ENCODE measurements at regions not wholly inside any gene's neighbourhood (a gene's known extent, or its start where the extent isn't known, plus 50 kb on each side); places are given as distances from the start of the nearest gene placed in this dataset.

DNA sequence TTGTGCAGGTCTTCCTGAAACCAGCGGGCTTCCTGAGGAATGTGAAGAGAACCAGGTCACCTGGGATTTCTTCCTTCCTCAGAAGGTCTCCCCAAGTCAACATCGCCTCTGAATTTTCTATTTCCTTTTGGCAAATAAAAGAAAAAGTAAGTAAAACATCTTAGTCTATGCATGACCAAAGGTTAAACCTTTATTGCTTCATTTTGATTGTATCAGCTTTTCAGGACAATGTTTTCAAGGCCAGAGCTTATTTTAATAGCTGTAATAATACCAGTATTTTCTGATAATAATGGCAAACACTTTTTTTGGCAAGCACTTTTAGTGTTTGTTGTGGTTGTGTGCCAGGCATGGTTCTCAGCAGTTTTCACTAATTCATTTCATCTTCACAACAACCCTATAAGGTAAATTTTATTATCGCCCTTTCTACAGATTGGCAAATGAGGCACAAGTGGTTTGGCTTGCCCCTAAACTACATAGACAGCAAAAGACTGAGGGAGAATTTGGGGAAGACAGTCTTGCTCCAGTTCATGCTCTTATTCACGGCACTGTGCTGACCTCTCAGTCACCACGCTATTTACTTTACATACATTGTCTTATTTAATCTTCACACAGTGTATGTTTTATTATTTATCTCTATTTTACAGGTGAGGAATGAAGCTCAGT is 110.4 kb downstream of the RPL22L1 start:
- ATAC-seq, result no peak; the same call in 2 of the 3 replicates
- TF ChIP-seq ISL1 (CRISPR knock-in tag; IDR thresholded peaks at IDR 0.05) (no peak), CSDC2 (CRISPR knock-in tag; IDR thresholded peaks at IDR 0.05) (no peak), GLIS3 (CRISPR knock-in tag; IDR thresholded peaks at IDR 0.05) (no peak), BACH2 (CRISPR knock-in tag; IDR thresholded peaks at IDR 0.05; ENCODE audit: borderline replicate concordance) (no peak), RARB (CRISPR knock-in tag; IDR thresholded peaks at IDR 0.05) (no peak), SNAI2 (CRISPR knock-in tag; IDR thresholded peaks at IDR 0.05) (no peak), TOX (CRISPR knock-in tag; IDR thresholded peaks at IDR 0.05; ENCODE audit: borderline replicate concordance) (no peak), TCF4 (CRISPR knock-in tag; IDR thresholded peaks at IDR 0.05; ENCODE audit: borderline replicate concordance) (no peak), ZNF8 (CRISPR knock-in tag; IDR thresholded peaks at IDR 0.05) (no peak), ZFP30 (CRISPR knock-in tag; IDR thresholded peaks at IDR 0.05) (no peak), ZFP3 (CRISPR knock-in tag; IDR thresholded peaks at IDR 0.05) (no peak), OSR1 (CRISPR knock-in tag; IDR thresholded peaks at IDR 0.05) (no peak)
- TF ChIP-seq, protein P1, sequence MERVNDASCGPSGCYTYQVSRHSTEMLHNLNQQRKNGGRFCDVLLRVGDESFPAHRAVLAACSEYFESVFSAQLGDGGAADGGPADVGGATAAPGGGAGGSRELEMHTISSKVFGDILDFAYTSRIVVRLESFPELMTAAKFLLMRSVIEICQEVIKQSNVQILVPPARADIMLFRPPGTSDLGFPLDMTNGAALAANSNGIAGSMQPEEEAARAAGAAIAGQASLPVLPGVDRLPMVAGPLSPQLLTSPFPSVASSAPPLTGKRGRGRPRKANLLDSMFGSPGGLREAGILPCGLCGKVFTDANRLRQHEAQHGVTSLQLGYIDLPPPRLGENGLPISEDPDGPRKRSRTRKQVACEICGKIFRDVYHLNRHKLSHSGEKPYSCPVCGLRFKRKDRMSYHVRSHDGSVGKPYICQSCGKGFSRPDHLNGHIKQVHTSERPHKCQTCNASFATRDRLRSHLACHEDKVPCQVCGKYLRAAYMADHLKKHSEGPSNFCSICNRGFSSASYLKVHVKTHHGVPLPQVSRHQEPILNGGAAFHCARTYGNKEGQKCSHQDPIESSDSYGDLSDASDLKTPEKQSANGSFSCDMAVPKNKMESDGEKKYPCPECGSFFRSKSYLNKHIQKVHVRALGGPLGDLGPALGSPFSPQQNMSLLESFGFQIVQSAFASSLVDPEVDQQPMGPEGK (CRISPR knock-in tag; IDR thresholded peaks at IDR 0.05; ENCODE audit: borderline replicate concordance), result no peak
- TF ChIP-seq, protein P2, sequence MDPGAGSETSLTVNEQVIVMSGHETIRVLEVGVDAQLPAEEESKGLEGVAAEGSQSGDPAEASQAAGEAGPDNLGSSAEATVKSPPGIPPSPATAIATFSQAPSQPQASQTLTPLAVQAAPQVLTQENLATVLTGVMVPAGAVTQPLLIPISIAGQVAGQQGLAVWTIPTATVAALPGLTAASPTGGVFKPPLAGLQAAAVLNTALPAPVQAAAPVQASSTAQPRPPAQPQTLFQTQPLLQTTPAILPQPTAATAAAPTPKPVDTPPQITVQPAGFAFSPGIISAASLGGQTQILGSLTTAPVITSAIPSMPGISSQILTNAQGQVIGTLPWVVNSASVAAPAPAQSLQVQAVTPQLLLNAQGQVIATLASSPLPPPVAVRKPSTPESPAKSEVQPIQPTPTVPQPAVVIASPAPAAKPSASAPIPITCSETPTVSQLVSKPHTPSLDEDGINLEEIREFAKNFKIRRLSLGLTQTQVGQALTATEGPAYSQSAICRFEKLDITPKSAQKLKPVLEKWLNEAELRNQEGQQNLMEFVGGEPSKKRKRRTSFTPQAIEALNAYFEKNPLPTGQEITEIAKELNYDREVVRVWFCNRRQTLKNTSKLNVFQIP (CRISPR knock-in tag; IDR thresholded peaks at IDR 0.05; ENCODE audit: borderline replicate concordance, low read depth), result no peak
- TF ChIP-seq, protein P3, sequence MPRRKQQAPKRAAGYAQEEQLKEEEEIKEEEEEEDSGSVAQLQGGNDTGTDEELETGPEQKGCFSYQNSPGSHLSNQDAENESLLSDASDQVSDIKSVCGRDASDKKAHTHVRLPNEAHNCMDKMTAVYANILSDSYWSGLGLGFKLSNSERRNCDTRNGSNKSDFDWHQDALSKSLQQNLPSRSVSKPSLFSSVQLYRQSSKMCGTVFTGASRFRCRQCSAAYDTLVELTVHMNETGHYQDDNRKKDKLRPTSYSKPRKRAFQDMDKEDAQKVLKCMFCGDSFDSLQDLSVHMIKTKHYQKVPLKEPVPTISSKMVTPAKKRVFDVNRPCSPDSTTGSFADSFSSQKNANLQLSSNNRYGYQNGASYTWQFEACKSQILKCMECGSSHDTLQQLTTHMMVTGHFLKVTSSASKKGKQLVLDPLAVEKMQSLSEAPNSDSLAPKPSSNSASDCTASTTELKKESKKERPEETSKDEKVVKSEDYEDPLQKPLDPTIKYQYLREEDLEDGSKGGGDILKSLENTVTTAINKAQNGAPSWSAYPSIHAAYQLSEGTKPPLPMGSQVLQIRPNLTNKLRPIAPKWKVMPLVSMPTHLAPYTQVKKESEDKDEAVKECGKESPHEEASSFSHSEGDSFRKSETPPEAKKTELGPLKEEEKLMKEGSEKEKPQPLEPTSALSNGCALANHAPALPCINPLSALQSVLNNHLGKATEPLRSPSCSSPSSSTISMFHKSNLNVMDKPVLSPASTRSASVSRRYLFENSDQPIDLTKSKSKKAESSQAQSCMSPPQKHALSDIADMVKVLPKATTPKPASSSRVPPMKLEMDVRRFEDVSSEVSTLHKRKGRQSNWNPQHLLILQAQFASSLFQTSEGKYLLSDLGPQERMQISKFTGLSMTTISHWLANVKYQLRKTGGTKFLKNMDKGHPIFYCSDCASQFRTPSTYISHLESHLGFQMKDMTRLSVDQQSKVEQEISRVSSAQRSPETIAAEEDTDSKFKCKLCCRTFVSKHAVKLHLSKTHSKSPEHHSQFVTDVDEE (CRISPR knock-in tag; IDR thresholded peaks at IDR 0.05), result no peak

DNA sequence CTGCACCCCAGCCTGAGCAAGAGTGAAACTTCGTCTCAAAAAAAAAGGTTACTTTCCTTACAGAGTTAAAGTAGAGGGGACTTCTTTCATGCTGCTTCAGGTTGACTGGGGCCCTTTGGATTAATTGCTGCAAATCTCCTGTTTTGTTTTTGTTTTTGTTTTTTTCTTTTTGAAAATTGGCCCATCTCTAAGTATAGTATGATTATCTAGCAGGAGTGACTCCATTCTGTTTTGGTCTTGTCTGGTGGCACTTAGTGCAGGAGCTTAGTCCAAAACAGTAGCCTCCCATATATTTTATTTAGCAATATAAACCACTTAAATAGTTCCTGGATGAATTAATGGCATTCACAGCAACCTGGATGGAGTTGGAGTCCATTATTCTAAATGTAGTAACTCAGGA is 113.0 kb downstream of the RPL22L1 start:
- TF ChIP-seq BACH2 (CRISPR knock-in tag; IDR thresholded peaks at IDR 0.05; ENCODE audit: borderline replicate concordance) (no peak), ZNF565 (CRISPR knock-in tag; conservative IDR thresholded peaks at IDR 0.05; ENCODE audit: low read depth) (no peak), TCF4 (CRISPR knock-in tag; IDR thresholded peaks at IDR 0.05; ENCODE audit: borderline replicate concordance) (no peak), SNAI2 (CRISPR knock-in tag; IDR thresholded peaks at IDR 0.05) (no peak), GLIS3 (CRISPR knock-in tag; IDR thresholded peaks at IDR 0.05) (no peak)
- TF ChIP-seq, protein P3 (CRISPR knock-in tag; IDR thresholded peaks at IDR 0.05), result no peak
- TF ChIP-seq, protein P4, sequence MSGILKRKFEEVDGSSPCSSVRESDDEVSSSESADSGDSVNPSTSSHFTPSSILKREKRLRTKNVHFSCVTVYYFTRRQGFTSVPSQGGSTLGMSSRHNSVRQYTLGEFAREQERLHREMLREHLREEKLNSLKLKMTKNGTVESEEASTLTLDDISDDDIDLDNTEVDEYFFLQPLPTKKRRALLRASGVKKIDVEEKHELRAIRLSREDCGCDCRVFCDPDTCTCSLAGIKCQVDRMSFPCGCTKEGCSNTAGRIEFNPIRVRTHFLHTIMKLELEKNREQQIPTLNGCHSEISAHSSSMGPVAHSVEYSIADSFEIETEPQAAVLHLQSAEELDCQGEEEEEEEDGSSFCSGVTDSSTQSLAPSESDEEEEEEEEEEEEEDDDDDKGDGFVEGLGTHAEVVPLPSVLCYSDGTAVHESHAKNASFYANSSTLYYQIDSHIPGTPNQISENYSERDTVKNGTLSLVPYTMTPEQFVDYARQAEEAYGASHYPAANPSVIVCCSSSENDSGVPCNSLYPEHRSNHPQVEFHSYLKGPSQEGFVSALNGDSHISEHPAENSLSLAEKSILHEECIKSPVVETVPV (CRISPR knock-in tag; IDR thresholded peaks at IDR 0.05), result no peak
- TF ChIP-seq, protein P5, sequence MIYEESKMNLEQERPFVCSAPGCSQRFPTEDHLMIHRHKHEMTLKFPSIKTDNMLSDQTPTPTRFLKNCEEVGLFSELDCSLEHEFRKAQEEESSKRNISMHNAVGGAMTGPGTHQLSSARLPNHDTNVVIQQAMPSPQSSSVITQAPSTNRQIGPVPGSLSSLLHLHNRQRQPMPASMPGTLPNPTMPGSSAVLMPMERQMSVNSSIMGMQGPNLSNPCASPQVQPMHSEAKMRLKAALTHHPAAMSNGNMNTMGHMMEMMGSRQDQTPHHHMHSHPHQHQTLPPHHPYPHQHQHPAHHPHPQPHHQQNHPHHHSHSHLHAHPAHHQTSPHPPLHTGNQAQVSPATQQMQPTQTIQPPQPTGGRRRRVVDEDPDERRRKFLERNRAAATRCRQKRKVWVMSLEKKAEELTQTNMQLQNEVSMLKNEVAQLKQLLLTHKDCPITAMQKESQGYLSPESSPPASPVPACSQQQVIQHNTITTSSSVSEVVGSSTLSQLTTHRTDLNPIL (CRISPR knock-in tag; IDR thresholded peaks at IDR 0.05; ENCODE audit: low read depth), result no peak
- ATAC-seq, result no peak

Measured in SK-N-SH treated with all-trans-retinoic acid at 6 μM for 48 hours (cell line).